A673 (cell line): ENCODE measurements at regions not wholly inside any gene's neighbourhood (a gene's known extent, or its start where the extent isn't known, plus 50 kb on each side); places are given as distances from the start of the nearest gene placed in this dataset.

Experiments
- BruUV-seq: library from RNA; stranded (reverse); fragments of 400-500 nt; replicated peaks from 2 replicates; lab custom pipeline; 2021; lab: Mats Ljungman, UMichigan
- CTCF ChIA-PET: fragments of 300-600 bp; sonication (Branson Sonifier 250); formaldehyde crosslinking; loops from one replicate; lab custom pipeline; 2022; ENCODE audit warnings: antibody characterized with exemption; lab: Charles Lee
- POLR2A ChIA-PET: fragments of 300-600 bp; sonication (Branson Sonifier 250); formaldehyde crosslinking; loops from one replicate; lab custom pipeline; 2022; ENCODE audit warnings: antibody characterized with exemption; ENCODE audit not compliant: low non-redundant PET; lab: Charles Lee
- DNase-seq: peaks from one replicate; pipeline ENCODE4 v3.0.0-alpha.2; 2015; ENCODE audit warnings: low spot score
- H3K27ac ChIP-seq: fragments of 200-600 bp; sonication (generic); 2 replicates; pipeline ENCODE4 v1.5.1; 2016; ENCODE audit warnings: mixed run types, low read depth, mild to moderate bottlenecking, mixed read lengths, antibody characterized with exemption, low read length; ENCODE audit not compliant: poor library complexity, severe bottlenecking
- H3K27me3 ChIP-seq: fragments of 200-600 bp; sonication (generic); replicated peaks from 2 replicates; pipeline ENCODE4 v1.6.1; 2017; ENCODE audit warnings: mixed run types, low read depth, mild to moderate bottlenecking, mixed read lengths, antibody characterized with exemption, low read length; ENCODE audit not compliant: insufficient read depth, poor library complexity
- H3K36me3 ChIP-seq: fragments of 200-600 bp; sonication (generic); 2 replicates; pipeline ENCODE4 v1.6.1; 2016; ENCODE audit warnings: mixed run types, mild to moderate bottlenecking, mixed read lengths, antibody characterized with exemption, low read length; ENCODE audit not compliant: insufficient read depth, poor library complexity, severe bottlenecking
- H3K4me1 ChIP-seq: fragments of 200-600 bp; sonication (generic); 2 replicates; pipeline ENCODE4 v1.6.1; 2017; ENCODE audit warnings: mixed run types, mild to moderate bottlenecking, mixed read lengths, antibody characterized with exemption, low read length; ENCODE audit not compliant: insufficient read depth, poor library complexity, severe bottlenecking
- H3K4me3 ChIP-seq: fragments of 200-600 bp; sonication (generic); 2 replicates; pipeline ENCODE4 v1.5.1; 2016; ENCODE audit warnings: low read depth, mixed run types, mild to moderate bottlenecking, mixed read lengths, low read length; ENCODE audit not compliant: poor library complexity, severe bottlenecking
- H3K9me3 ChIP-seq: fragments of 200-600 bp; sonication (generic); 2 replicates; pipeline ENCODE4 v1.6.1; 2016; ENCODE audit warnings: mixed run types, low read depth, mild to moderate bottlenecking, mixed read lengths, antibody characterized with exemption, low read length; ENCODE audit not compliant: poor library complexity, severe bottlenecking
- EZH2 ChIP-seq: fragments of 200-600 bp; sonication (generic); IDR thresholded peaks from 2 replicates; pipeline ENCODE4 v1.6.1; 2017; ENCODE audit warnings: borderline replicate concordance, low read depth, mild to moderate bottlenecking, mixed read lengths, antibody characterized with exemption, low read length; ENCODE audit not compliant: poor library complexity, severe bottlenecking
- intact Hi-C: fragments of 100-400 bp; cut with micrococcal nuclease; formaldehyde crosslinking; loops from one replicate; pipeline ENCODE4 v1.10.0; 2022; ENCODE audit not compliant: unreplicated experiment
- TF ChIP-seq, protein P1 (sequence below): fragments of 300-800, 200-600 bp; sonication (generic); conservative IDR thresholded peaks from 2 replicates; pipeline ENCODE4 v1.5.1; 2017; ENCODE audit warnings: low read depth, mild to moderate bottlenecking, antibody characterized with exemption, low read length, moderate library complexity, mixed read lengths

GRCh38 chr5:57094753-57095683 is 78.8 kb upstream of the GPBP1 start:
- Histone ChIP-seq H3K4me1 (no peaks in the 10 kb centered on the region), H3K4me3 (no peak overlapping the region), H3K36me3 (no peaks in the 10 kb centered on the region), H3K27me3 (no peaks in the 10 kb centered on the region), H3K27ac (no peak overlapping the region), H3K9me3 (peaks cover 5% of the 10 kb centered on the region)
- no TSS peak for BruUV-seq
- peak; percentile 44 for DNase-seq
- POLR2A ChIA-PET = no interaction called here
- TF ChIP-seq EZH2 = no peak
- TF ChIP-seq, protein P1, sequence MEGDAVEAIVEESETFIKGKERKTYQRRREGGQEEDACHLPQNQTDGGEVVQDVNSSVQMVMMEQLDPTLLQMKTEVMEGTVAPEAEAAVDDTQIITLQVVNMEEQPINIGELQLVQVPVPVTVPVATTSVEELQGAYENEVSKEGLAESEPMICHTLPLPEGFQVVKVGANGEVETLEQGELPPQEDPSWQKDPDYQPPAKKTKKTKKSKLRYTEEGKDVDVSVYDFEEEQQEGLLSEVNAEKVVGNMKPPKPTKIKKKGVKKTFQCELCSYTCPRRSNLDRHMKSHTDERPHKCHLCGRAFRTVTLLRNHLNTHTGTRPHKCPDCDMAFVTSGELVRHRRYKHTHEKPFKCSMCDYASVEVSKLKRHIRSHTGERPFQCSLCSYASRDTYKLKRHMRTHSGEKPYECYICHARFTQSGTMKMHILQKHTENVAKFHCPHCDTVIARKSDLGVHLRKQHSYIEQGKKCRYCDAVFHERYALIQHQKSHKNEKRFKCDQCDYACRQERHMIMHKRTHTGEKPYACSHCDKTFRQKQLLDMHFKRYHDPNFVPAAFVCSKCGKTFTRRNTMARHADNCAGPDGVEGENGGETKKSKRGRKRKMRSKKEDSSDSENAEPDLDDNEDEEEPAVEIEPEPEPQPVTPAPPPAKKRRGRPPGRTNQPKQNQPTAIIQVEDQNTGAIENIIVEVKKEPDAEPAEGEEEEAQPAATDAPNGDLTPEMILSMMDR = peak; percentile 51
- CTCF ChIA-PET = no interaction called here
- intact Hi-C loops = no loop called here

GRCh38 chr5:57097526-57097925 is 76.3 kb upstream of the GPBP1 start:
- Histone ChIP-seq H3K4me3 (no peak overlapping the region), H3K4me1 (no peaks in the 10 kb centered on the region), H3K27me3 (no peaks in the 10 kb centered on the region), H3K27ac (no peak overlapping the region), H3K9me3 (peaks cover 5% of the 10 kb centered on the region), H3K36me3 (no peaks in the 10 kb centered on the region)
- no peak for DNase-seq
- BruUV-seq = no TSS peak
- intact Hi-C loops = no loop called here
- CTCF ChIA-PET = no interaction called here
- TF ChIP-seq EZH2 = no peak
- TF ChIP-seq, protein P1 = no peak
- POLR2A ChIA-PET = no interaction called here

- POLR2A ChIA-PET = no interaction called here
- H3K4me3 ChIP-seq = no peak overlapping the region
- H3K27ac ChIP-seq = no peak overlapping the region
- intact Hi-C loops = no loop called here
- TF ChIP-seq, protein P1 = no peak
- no peak for TF ChIP-seq EZH2
- H3K9me3 ChIP-seq = peaks cover 5% of the 10 kb centered on the region
- no TSS peak for BruUV-seq
- CTCF ChIA-PET = interaction anchor here (0.6 kb wide), 1 partner anchor 1165 kb away, joined by 4 read pairs; no protein-coding TSS in a partner anchor
- H3K27me3 ChIP-seq = no peaks in the 10 kb centered on the region
- H3K4me1 ChIP-seq = no peaks in the 10 kb centered on the region
- H3K36me3 ChIP-seq = no peaks in the 10 kb centered on the region
- DNase-seq = no peak
Measured at GRCh38 chr5:57102189-57102904, 71.5 kb upstream of the GPBP1 start.
